HG03045 (cell line): ENCODE measurements at regions not wholly inside any gene's neighbourhood (a gene's known extent, or its start where the extent isn't known, plus 50 kb on each side); places are given as distances from the start of the nearest gene placed in this dataset.

Experiments used
- ATAC-seq: cut with Tn5 transposase; IDR thresholded peaks from one replicate; pipeline ENCODE4 v1.9.1; 2021; ENCODE audit warnings: mild to moderate bottlenecking, moderate library complexity; ENCODE audit not compliant: unreplicated experiment

DNA sequence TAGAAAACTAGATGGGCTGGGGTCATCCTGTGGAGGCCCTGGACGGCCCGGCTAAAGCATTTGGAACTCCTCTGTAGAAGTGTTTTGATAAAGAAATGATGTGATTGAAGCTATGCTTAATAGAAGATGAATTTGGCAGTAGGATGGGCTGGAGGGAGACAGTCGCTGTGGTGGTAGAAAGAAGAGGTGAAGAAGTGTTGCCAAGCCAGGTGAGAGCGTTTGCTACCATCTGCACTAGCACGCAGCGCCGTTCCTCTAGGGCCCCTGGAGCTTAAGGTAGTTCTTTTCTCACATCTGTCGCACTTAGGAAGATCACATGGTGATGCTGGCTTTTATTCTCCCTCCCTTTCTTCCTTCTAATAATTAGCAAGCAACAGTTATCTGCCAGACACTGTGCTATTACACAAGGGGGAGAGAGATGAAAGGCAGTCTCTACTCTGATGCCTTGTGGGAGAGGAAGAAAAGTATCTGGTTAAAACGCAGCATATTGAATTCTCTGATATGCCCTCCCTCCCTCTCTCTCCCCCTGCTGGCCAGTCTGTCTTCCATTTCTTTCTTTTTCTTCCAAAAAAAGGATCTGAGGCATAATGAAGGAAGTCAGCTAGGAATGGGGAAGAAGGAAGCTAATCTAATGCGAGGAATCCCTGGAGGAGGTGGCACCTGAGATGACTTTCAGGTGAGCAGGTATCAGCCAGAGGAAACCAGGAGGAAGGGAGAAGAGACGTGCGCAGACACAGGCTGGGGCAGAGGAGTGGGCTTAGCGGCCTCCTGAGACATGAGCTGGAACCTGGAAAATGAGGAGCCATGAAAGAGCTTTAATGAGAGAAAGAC is 162.3 kb upstream of the KLF14 start:
- ATAC-seq: no peak

DNA sequence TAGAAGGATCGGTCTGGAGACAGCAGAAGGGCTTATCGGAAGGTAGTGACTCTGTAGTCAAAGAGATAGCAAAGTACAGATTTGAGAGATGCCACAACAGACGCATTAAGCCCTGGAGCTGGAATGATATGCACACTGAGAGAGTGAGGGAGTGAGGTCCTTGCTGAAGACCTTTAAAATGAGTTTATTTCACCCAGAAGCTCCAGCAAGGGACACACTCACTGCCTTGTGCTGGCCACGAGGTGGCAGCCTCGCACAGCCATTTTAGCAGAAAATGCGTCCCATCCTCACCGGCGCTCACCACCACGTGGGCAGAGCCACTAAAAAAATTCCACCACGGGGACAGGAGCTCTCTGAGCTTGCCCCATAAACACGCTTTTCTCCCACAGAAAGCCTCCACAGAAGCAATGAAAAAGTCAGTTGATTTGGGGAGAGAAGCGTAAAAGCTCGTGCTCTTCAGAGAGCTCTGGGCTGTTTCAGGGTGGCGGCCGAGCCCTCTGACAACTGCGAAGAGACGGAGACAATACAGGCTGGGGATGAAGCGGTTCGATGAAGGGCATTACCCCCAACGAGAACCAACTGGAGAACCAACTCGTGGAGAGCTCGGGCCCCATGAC is 163.0 kb upstream of the KLF14 start:
- ATAC-seq: peak; percentile 41

GRCh38 chr7:130897515-130898419 is 163.8 kb upstream of the KLF14 start:
- ATAC-seq: no peak

- ATAC-seq: no peak
Measured at GRCh38 chr7:130899071-130899560, 165.1 kb upstream of the KLF14 start.

GRCh38 chr7:130899638-130900401 is 165.8 kb upstream of the KLF14 start:
- no peak for ATAC-seq

DNA sequence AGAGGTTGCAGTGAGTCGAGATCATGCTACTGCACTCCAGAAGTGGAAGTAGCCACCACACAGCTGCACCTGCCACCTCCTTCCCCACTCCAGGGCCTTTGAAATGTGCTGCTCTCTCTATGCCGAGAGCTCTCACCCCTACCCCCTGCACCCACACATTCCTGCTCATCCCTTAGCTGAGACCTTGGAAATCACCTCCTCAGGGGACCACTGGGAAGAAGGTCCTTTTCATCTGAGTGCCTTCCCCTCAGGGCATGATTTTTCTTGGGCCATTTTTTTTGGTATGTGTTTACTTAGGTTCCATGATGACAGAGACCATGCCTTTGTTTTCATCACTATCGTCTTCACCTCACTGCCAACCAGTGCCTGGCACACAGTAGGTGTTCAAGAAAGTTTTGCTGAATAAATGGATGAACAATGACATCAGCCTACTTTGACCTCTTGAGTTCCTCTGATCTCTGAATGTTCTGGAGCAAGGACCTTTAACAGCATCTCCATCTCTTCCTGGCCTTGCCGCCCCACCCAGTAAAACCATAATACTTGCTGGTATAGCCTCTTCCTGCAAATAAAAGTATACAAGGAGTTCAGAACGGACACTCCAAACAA is 166.6 kb upstream of the KLF14 start:
- no peak for ATAC-seq

DNA sequence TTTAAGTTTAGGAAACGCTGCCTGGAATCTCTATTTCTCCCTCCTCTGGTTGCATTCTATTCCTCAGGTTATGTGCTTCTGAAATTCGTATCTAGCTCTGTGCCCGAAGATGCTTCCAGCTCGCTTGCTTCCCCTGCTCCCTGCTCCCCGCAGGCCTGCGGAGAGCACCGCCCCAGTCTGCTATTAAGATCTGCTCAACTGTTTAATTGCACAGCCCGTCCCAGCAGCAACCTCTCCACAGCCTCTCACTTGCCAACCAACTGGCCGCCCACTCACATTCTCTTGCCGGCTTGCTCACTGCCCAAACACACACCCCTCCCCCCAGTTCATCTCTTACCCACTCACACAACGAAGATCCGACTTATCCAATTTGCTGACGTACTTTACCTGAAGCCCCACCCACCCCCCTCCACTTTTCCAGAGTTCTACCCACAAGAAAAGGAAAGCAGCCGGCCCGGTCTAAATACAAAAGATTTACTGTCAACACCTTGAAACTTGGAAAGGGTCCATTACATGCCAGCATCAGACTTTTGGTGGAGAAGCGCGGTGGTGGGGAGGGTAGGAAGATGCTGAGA is 167.3 kb upstream of the KLF14 start:
- ATAC-seq: no peak

- no peak for ATAC-seq
Measured at GRCh38 chr7:130902755-130903357, 168.8 kb upstream of the KLF14 start.

- no peak for ATAC-seq
Measured at GRCh38 chr7:130903358-130903974, 169.5 kb upstream of the KLF14 start.

GRCh38 chr7:130904031-130904757 is 170.2 kb upstream of the KLF14 start:
- ATAC-seq: no peak

DNA sequence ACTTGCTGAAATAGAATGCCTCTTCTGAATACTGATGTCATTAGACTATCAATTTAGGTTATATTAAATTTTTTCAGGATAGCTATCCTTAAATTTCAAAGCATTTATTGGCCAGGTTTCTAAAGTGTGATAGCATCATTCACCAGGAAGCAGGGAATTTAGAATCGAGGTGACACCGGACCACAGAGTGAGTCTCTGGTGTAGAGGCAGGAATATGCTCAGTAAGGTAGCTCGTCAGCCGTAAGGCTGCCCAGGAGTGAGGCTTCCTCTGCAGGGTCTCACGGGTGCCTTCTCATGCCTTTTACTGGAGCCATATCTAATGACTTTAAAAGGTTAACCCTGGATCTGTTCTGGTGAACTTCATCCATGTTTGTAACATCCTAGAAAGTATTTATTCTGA is 170.8 kb upstream of the KLF14 start:
- ATAC-seq: no peak

GRCh38 chr7:130906575-130906974 is 172.6 kb upstream of the KLF14 start:
- no peak for ATAC-seq

- no peak for ATAC-seq
Measured at GRCh38 chr7:130907439-130907838, 173.4 kb upstream of the KLF14 start.

- ATAC-seq: no peak
Measured at GRCh38 chr7:130908345-130909160, 174.5 kb upstream of the KLF14 start.

DNA sequence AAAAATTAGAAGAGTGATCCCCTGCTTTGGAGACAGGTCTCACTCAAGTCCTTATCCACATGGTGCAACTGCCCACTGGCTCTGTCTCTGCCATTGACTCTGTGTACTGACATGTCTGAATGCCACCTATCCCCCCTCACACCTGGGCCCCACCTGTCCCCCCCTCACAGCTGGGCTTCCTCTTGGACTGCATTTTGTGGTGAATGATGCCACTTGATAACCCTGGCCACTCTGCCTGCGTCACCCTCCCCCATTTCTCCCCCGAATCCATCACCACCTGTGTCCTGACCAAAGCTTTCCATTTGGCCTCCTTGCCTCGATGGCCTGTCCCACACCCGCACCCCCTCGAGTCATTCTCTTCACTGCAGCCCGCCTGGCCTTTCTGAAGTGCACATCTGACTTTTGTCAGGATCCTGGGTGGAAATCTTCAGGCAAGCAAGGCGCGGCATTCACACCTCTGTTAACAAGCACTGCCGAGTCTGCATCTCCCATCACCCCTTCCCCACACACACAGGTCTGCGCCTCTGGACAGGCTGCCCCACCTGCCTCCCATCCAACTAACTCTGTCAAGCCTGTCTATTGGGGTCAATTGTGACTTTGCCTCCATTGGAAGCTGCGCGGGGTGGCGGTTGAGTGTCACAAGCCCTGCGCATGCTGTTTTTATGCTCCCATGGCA is 175.3 kb upstream of the KLF14 start:
- no peak for ATAC-seq

GRCh38 chr7:130909881-130910672 is 176.1 kb upstream of the KLF14 start:
- no peak for ATAC-seq
